NCI-H187 (cell line): ENCODE measurements at regions not wholly inside any gene's neighbourhood (a gene's known extent, or its start where the extent isn't known, plus 50 kb on each side); places are given as distances from the start of the nearest gene placed in this dataset.

Experiments
- DNase-seq, 2 experiments: peaks; one replicate each; lab custom pipeline; 2025; lab: John Stamatoyannopoulos, UW

DNA sequence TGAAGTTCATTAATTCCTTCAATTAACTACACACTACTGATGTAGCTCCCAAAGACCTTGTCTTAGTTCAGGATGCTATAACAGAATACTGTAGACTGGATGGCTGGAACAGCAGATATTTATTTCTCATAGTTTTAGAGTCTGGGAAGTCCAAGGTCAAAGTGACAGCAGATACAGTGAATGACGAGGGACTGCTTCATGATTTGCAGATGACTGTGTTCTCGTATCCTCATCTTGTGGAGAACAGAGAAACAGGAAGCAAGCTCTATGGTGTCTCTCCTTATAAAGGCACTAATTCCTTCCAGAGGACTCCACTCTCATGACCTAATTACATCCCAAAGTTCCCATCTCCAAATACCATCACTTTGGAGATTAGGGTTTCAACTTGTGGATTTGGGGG lies 65.6 kb upstream of the MAP1B start:
- DNase-seq = no peak

DNA sequence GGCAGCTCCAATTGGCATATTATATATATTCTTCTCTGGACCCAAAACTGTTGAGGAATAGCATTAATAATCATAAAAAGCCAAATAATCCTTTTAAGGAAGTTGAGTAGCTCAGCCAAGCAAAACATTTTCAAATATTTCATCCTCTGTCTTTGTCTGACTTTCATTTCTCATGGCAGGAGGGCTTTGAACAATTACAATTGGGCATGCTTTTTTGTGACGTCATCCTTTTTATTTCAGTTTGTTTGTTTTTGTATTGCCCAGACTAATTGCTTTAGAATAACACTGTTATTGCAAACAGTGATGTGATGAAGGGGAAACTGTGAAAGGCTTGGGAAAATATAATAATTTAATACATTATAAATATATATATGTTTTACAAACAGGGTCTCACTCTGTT lies 65.2 kb upstream of the MAP1B start:
- no peak for DNase-seq

DNA sequence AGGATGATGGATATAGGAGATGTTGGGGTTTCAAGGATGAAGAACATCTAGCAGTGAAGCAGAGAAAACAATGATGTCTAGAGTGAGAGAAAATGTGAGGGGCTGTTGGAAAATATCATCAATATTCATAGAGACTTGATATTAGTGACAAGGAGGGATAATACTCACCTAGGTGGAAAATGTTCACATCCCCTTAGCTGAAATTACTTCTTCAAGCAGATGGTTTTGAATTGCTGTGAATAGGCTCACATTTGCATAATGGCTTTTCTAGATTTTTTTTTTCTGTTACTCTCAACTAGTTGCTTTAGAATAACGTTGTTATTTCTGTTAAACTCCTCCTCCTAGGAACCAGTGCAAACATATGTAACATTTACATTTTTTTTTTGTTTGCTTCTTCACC lies 61.6 kb upstream of the MAP1B start:
- DNase-seq = no peak

GRCh38 chr5:72046106-72046505 lies 61.2 kb upstream of the MAP1B start:
- no peak for DNase-seq

GRCh38 chr5:72055636-72056035 lies 51.6 kb upstream of the MAP1B start:
- no peak for DNase-seq
